ENCODE measurements at regions not wholly inside any gene's neighbourhood (a gene's known extent, or its start where the extent isn't known, plus 50 kb on each side); places are given as distances from the start of the nearest gene placed in this dataset.

DNA sequence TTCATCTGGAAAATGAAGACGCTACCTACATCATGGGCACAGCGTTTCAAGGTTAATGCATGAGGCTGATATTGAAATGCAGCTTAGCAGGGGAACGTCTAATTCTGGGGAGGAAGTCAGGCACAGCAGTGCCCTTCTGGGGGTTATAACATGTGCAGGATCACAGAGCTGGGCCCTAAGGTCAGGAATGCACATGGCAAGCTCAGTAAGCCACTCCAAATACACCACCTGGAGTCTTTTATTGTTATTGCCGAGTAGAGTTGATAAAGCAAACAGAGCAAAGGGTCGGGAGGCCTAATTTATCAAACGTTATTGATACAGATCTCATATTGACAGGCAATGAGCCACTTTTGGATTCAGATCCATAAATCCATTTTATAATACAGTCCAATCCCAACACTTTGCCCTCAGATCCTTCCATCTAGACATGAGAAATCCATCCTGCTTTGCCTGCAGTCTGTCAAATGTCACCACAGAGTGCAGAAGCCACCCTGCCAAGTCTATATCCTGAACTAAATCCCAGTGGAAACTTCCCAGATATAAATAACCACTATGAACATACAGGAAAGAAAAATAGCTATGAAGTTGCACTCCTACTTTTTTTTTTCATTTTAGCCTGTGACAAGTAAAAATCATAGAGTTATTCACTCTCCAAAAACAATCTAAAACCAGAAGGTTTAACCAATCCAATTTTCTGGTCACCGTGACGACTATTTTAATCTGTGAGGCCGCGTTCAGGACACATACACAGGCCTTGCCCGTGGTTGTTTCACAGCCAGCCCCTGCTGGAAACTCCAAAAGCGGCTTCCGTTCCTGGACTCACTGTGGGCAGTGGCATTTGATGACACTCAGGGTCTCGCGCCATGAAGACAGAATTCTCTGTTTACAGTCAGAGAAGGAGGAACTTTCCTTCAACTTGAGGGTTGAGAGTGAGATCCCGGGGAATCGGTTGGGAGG, 335.4 kb downstream of the DHX15 start:
- ATAC-seq (no peak), DNase-seq (ENCODE audit: low spot score in 2 of 2) (no peak)
- H3K9me3 Mint-ChIP-seq = peaks cover 0 to 3% of the 10 kb centered on the region in 2 donors
- no peak overlapping the region for H3K27ac Mint-ChIP-seq
- H3K36me3 Mint-ChIP-seq = no peaks in the 10 kb centered on the region

DNA sequence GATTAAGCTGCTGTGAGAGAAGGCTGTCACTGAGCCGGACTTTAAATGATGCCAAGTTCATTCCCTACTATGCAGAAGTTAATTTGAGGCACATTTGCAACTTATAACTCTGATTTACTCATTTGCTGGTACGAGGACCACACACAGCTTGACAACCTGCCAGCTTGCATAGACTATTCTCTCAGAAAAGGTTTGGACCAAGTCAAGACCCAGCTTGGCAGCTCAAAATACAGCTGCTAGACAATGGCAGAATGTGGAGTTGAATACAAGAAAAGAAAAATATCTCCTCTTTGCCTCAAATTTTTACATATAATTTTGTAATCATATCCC, 338.9 kb downstream of the DHX15 start:
- ATAC-seq (no peak), DNase-seq (ENCODE audit: low spot score in 2 of 2) (no peak)
- Mint-ChIP-seq H3K27ac (no peak overlapping the region), H3K36me3 (no peaks in the 10 kb centered on the region), H3K9me3 (peaks cover 0 to 3% of the 10 kb centered on the region in 2 donors)

DNA sequence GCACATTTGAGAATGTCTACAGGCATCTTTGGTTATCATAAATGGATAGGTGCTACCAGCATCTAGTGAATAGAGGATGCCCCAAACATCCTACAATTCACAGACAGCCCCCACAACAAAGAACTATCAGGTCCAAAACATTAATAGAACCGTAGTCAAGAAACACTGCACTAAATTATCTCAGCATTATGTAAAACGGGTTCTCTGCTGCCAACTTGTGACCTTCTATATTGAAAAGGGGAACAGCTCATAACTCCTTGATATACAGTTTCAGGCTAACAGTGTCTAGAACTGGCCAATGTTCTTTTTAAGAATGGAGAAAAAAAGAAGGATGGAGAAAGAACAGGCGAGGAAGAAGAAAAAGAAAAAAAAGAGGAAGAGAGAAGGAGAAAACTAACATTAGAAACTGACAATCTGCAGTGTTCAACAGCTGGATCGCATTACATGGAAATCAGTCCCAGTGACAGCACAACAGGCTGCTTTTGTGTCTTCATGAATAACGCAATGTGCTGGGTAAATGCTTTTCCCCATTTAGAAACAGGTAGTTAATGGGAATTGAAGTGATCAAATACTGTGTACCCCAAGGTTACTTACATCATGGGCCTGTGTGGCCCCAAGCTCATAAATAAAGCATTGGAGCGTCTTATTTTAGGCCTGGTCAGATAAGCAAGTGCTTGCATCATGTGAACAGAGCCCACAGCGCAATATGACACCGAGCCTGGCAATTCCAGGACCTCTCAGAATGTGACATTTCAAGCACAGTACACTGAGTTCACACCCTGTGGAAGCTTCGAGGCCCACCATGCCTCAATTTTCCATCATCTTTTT, 339.5 kb downstream of the DHX15 start:
- peaks cover 0 to 3% of the 10 kb centered on the region in 2 donors for H3K9me3 Mint-ChIP-seq
- H3K36me3 Mint-ChIP-seq = no peaks in the 10 kb centered on the region
- ATAC-seq = no peak
- H3K27ac Mint-ChIP-seq = no peak overlapping the region
- no peak for DNase-seq (ENCODE audit: low spot score in 2 of 2)

DNA sequence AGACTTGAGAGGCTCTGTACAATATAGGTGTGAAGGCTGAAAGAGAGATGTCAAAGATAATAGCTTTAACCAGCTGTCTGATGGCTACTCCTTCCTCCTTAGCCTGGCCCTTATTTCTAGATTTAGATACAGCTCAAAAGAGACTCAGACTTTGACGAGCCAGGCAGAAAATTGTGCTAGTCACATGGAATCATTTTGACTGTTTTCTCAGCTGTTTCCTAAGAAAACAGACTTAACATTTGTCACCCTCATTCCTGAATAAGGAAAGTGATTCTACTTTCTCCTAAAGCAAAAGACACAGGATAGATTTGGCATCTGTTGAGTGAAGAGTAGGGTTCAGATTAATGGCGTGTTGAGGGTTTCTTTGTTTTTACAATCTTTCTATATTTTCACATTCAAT, 340.7 kb downstream of the DHX15 start:
- ATAC-seq (no peak), DNase-seq (ENCODE audit: low spot score in 2 of 2) (no peak)
- no peak overlapping the region for H3K27ac Mint-ChIP-seq
- peaks cover 0 to 3% of the 10 kb centered on the region in 2 donors for H3K9me3 Mint-ChIP-seq
- H3K36me3 Mint-ChIP-seq = no peaks in the 10 kb centered on the region

DNA sequence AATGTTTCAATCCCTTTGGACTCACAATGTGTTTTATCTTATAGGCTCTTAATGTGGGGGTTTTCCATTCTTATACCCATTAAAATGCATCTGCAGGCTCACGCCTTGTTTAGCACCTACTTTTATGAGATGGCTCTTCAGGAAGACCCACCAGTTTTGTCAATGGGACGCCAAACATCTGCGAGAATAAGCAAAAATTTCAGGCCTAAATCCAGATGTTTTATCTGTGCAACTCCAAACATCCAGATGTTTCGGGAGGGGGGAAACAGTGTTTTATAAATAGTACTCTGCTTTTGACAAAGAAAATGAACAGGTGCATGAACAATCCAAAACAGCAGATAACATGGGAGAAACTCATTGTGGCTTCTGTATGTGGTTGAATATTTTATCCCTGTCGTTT, 342.8 kb downstream of the DHX15 start:
- Mint-ChIP-seq H3K9me3 (peaks cover 0 to 3% of the 10 kb centered on the region in 2 donors), H3K36me3 (no peaks in the 10 kb centered on the region), H3K27ac (no peak overlapping the region)

DNA sequence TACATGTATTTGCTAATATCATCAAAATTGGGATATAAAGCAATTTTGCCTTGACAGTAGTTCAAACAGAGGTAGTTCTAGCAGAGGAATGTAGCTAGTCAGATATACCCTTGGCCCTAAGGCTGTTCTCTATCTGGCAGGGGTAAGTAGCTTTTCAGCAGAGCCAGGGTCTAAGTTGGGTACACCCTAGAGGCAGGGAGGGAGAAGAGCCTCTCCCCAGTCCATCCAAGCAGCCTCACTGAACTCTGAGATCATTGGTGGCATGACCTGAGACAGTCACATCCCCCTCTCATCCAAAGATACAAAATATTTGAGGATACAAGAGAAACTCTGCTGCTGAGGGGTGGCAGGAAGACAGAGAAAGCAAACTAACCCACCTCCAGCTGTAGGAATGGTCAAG, 343.7 kb downstream of the DHX15 start:
- no peaks in the 10 kb centered on the region for H3K36me3 Mint-ChIP-seq

More for the DNA sequence above, 342.8 kb downstream of the DHX15 start:
- DNase-seq (ENCODE audit: low spot score in 2 of 2) (no peak), ATAC-seq (no peak)

DNA sequence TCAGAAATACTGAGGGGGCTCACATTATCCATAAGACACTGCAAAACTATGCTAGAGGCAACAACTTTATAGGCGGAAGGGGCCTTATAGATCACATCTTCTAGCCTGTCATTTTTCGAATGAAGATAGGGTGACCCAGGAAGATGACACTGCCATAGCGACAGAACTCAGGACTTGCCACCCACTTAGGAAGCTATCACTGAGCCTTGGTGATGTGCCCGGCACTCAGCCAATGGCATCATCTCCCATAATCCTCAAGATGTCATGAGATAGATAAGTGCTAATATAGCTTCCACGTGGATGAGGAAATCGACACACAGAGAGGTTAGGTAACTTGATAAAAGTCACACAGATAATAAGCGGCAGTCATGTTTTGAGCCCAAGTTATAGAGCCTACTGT, 346.6 kb downstream of the DHX15 start:
- DNase-seq (ENCODE audit: low spot score in 2 of 2) (no peak), ATAC-seq (no peak)
- Mint-ChIP-seq H3K9me3 (no peaks in the 10 kb centered on the region), H3K36me3 (no peaks in the 10 kb centered on the region), H3K27ac (no peak overlapping the region)

More for the DNA sequence above, 343.7 kb downstream of the DHX15 start:
- Mint-ChIP-seq H3K9me3 (peaks cover 0 to 3% of the 10 kb centered on the region in 2 donors), H3K27ac (no peak overlapping the region)
- DNase-seq (ENCODE audit: low spot score in 2 of 2) (no peak), ATAC-seq (no peak)

DNA sequence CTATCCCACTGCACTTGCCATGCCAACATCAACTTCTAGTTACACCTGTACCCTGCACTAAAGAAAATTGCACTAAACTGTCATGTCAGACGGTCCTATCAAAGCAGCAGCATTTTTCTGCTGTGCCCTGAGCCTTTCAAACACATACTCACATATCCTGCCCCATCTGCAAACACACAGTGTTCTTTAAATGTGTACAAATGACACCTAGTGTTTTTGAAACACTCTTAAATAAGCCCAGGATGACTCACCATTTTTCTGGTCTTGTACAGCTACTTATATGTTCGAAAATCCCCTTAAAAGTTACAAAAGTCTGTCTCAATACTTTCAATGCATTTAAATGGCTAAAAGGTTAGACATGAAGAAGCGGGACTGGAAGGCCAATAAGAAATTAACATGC, 346.7 kb upstream of the PPARGC1A start:
- no peak for ATAC-seq
- no peak overlapping the region for H3K27ac Mint-ChIP-seq
- DNase-seq (ENCODE audit: low spot score in 2 of 2) = no peak

DNA sequence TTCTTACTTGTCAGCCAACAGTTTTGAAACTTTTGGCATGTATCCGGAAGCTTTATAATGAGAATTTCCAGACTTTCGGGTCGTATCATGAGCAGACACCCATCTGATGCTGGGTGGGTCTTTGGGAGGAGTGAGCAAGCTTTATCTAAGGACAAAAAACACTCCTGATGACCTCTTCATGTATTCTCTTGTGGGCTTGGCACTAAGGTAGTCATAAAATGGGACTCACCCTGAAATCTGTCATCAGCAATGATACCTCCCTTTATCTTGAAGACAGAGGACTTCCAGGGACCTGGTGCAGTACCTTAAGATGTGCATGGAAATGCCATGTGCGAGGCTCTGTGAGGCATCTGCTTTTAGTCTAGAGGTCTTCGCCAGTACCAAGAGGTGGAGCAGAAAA, 346.3 kb upstream of the PPARGC1A start:
- ATAC-seq (no peak), DNase-seq (ENCODE audit: low spot score in 2 of 2) (no peak)
- H3K27ac Mint-ChIP-seq = no peak overlapping the region
- H3K36me3 Mint-ChIP-seq = no peaks in the 10 kb centered on the region
- no peaks in the 10 kb centered on the region for H3K9me3 Mint-ChIP-seq

More for the DNA sequence above, 346.7 kb upstream of the PPARGC1A start:
- no peaks in the 10 kb centered on the region for H3K9me3 Mint-ChIP-seq
- no peaks in the 10 kb centered on the region for H3K36me3 Mint-ChIP-seq

DNA sequence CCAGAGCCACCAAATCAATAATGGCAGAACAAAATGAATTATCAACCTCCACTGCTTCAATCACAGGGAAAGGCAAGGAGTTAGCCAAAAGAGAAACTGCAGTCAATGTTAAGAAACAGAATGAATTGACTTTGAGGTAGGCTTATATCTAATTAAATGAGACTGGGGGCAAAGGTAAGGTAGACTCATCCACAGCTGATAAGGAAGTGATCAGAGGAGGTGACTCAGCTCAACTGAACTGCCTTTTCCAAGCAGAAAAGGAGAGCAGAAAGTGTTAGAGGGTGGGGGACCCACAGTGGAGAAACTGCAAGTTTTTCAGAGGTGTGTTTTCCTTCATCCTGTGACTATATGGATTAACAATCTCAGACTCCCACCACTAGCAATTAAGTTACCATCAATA, 345.8 kb upstream of the PPARGC1A start:
- ATAC-seq (no peak), DNase-seq (ENCODE audit: low spot score in 2 of 2) (no peak)
- no peaks in the 10 kb centered on the region for H3K36me3 Mint-ChIP-seq
- no peak overlapping the region for H3K27ac Mint-ChIP-seq
- no peaks in the 10 kb centered on the region for H3K9me3 Mint-ChIP-seq

DNA sequence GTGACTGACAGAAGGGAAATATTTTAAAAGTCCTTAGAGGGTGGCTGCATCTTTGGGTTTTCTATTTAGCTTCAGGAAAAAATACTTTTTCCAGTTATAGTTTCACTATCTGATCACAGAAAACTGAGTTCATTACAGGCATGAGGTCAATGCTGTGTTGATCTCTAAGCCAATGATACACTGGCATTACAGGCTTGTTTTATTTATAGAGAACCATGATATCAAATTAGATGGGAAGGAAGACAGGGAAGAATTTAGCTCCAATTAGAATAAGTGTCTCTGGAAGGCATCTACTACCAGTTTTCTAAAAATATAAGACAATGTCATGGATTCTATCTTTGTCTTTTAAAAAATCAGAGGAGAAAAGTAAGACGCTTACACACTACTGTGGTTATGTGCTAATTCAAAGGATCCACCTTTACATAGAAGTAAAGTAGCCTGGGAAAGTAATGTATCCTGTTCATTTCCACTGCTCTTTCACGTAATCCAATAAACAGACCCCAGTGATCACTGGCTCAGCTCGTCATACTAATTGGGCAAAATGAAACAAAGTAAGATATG, 344.5 kb upstream of the PPARGC1A start:
- Mint-ChIP-seq H3K27ac (no peak overlapping the region), H3K36me3 (peaks cover 0 to 7% of the 10 kb centered on the region in 2 donors), H3K9me3 (no peaks in the 10 kb centered on the region)
- no peak for DNase-seq (ENCODE audit: low spot score in 2 of 2)
- ATAC-seq = no peak

DNA sequence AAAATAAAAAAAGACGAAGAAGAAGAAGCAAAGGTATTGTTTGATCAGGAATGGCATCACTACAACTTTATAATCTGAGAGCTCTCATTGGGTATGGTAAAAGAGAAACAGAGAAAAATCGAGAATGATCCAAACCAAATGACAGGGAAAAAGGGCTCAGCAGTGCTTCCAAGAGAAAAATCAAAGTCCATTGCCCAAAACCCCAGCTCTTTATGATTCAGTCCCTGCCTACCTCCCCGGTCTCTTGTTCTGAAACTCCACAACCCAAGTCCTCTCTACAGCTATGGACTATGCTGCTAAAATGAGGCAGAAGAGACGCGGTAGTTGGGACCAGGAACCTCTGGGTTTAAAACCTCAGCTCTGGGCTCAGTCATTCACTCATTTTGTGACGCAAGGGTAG, 341.1 kb upstream of the PPARGC1A start:
- ATAC-seq = no peak
- Mint-ChIP-seq H3K36me3 (peaks cover 0 to 11% of the 10 kb centered on the region in 2 donors), H3K27ac (no peak overlapping the region), H3K9me3 (peaks cover 0 to 3% of the 10 kb centered on the region in 2 donors)
- DNase-seq (ENCODE audit: low spot score in 2 of 2) = no peak

DNA sequence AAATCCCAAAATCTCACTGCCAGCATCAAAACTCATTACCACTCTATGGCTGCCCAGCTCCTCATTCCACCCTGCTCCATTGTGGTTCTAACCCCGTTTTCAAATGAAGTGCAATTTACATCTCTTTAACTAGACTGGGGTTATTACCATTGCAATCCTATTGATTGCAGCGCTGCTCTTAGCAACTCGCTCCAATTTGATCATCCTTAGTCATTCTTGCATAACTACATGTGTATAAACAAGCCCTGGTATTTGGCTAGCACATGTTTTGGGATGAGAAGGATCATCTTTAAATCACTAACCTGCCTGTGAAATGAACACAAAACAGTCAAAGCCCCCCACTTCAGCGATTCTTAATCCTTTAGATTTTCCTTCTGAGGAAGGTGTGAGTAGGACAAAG, 340.1 kb upstream of the PPARGC1A start:
- no peak for DNase-seq (ENCODE audit: low spot score in 2 of 2)
- Mint-ChIP-seq H3K36me3 (peaks cover 0 to 11% of the 10 kb centered on the region in 2 donors), H3K27ac (no peak overlapping the region), H3K9me3 (peaks cover under 1 to 3% of the 10 kb centered on the region in 2 donors)
- no peak for ATAC-seq

DNA sequence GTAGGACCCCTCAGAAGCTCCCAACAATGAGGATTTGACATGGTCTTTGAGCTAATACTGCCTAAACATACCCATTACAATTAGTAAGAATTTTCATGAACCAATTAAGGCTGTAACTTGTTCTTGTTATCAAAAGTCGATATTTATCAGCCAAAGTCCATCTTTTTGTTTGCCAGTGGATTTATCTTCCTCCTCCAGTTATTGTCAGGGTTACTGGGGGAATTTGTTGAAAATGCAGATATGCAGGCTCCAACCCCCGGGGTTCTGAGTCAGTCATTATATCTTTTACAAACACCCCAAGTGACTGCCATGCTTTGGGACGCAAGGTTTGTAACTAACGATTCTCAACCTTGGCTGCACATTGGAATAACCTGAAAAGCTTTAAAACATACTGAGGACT, 338.8 kb upstream of the PPARGC1A start:
- Mint-ChIP-seq H3K9me3 (peaks cover 11 to 12% of the 10 kb centered on the region in 2 donors), H3K36me3 (peaks cover 0 to 11% of the 10 kb centered on the region in 2 donors), H3K27ac (no peak overlapping the region)
- DNase-seq (ENCODE audit: low spot score in 2 of 2) = no peak
- no peak for ATAC-seq

DNA sequence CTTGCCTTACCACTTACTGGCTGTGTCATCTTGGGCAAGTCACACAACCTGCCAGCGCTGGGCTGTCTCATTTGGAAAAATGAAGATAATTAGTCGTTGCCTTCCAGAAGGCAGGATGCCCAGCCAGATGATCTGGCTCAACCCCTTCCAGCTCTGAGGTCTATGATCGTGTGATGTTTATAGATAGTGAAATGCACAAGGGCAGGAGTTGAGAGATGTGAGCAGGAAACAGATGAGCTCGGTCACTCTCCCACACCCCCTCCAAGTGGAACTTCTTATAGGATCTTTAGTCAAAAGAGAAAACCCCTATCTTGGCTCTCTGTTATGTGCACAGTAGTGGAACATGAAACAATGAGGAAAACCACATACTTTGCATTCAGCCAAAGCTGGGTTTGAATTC, 336.8 kb upstream of the PPARGC1A start:
- DNase-seq (ENCODE audit: low spot score in 2 of 2) = no peak
- Mint-ChIP-seq H3K36me3 (peaks cover 0 to 11% of the 10 kb centered on the region in 2 donors), H3K9me3 (peaks cover 11 to 12% of the 10 kb centered on the region in 2 donors), H3K27ac (no peak overlapping the region)
- ATAC-seq = no peak

DNA sequence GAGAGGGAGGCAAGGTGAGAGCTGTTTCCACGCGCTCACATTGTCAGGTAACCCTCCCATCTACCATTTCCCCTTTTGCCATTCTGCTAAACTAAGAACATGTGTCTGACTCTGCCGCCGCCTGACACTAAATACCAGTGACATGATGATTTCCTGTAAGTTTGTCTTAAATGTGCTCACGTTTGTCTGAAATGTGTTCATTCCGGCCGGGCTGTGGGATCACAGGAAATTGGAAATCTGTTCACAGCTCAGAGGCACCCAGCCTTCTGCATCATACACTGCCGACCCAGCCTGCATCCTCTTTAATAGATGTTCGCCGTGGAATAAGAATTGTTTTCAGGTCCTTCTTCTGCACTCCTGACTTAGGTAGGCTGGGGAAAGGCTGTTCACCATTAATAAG, 336.2 kb upstream of the PPARGC1A start:
- peaks cover 0 to 11% of the 10 kb centered on the region in 2 donors for H3K36me3 Mint-ChIP-seq
- peaks cover 11 to 12% of the 10 kb centered on the region in 2 donors for H3K9me3 Mint-ChIP-seq
- H3K27ac Mint-ChIP-seq = no peak overlapping the region
- ATAC-seq = no peak
- DNase-seq (ENCODE audit: low spot score in 2 of 2) = no peak

DNA sequence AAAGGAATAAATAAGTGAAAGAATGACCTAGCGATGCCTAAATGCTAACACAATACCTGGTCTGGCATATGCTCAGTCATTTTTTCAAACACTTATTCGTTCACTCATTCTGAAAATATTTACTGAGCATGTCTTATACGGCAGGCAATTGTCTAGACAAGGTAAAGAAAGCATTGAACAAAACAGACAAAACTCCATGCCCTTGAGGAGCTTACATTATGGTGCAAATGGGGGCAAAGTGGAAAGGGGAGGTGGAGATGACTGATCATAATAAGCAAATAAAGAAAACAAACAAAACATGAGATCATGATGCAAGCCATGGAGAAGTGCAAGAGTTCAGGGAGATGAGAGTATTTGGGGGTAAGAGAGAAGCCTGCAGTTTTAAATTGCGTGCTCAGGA, 334.6 kb upstream of the PPARGC1A start:
- no peak for ATAC-seq
- peaks cover 0 to 4% of the 10 kb centered on the region in 2 donors for H3K36me3 Mint-ChIP-seq
- peaks cover 11 to 17% of the 10 kb centered on the region in 2 donors for H3K9me3 Mint-ChIP-seq
- no peak for DNase-seq (ENCODE audit: low spot score in 2 of 2)
- H3K27ac Mint-ChIP-seq = no peak overlapping the region

Data from activated naive CD4-positive, alpha-beta T cell treated with anti-CD3 and anti-CD28 coated beads, Interleukin-2, amount 50 U/mL, for 72 hours (primary cell).